GM10248 (cell line): ENCODE measurements at regions not wholly inside any gene's neighbourhood (a gene's known extent, or its start where the extent isn't known, plus 50 kb on each side); places are given as distances from the start of the nearest gene placed in this dataset.
"Not testable (repeated sequence)": the region's sequence is repeated elsewhere in the genome, so short reads cannot be mapped to it uniquely, and the experiment has no call there.

ENCODE experiments used
- CTCF ChIA-PET: fragments of 300-600 bp; sonication (Branson Sonifier 250); formaldehyde crosslinking; extraction: SDS; loops from one replicate; lab custom pipeline; 2021; ENCODE audit warnings: antibody characterized with exemption; lab: Yijun Ruan, JAX
- POLR2A ChIA-PET: fragments of 350-650 bp; sonication (Branson Sonifier 250); formaldehyde crosslinking; extraction: SDS; loops from one replicate; lab custom pipeline; 2020; ENCODE audit warnings: antibody characterized with exemption; lab: Yijun Ruan, JAX
- DNase-seq: peaks from one replicate; pipeline ENCODE4 v3.0.0; 2012; ENCODE audit errors: extremely low spot score
- TF ChIP-seq, protein P1 (sequence below): IDR thresholded peaks from 2 replicates; pipeline ENCODE4 v1.5.1; 2012; ENCODE audit warnings: mild to moderate bottlenecking, low read depth; ENCODE audit errors: extremely low read depth, missing control alignments, control extremely low read depth

DNA sequence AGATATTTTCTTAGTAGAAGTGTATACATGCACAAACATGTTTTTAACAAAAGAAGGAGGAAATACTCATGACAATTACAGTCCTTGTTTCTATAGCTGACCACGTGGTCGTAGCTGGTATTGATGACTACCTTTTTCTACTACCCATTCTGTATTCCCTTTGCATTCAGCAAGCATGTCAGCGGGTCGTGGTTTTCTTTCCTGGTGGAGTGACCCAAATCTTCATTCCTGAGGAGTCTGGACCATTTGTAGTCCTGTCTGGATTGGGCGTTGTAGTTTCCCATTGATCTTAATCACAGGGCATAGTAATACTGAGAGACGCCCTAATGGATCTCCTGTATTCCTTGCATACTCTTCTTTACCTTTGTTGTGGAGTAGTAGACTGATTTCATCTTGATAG, 472.1 kb upstream of the RGS6 start:
- ChIA-PET CTCF (no interaction called here), POLR2A (no interaction called here)
- TF ChIP-seq, protein P1, sequence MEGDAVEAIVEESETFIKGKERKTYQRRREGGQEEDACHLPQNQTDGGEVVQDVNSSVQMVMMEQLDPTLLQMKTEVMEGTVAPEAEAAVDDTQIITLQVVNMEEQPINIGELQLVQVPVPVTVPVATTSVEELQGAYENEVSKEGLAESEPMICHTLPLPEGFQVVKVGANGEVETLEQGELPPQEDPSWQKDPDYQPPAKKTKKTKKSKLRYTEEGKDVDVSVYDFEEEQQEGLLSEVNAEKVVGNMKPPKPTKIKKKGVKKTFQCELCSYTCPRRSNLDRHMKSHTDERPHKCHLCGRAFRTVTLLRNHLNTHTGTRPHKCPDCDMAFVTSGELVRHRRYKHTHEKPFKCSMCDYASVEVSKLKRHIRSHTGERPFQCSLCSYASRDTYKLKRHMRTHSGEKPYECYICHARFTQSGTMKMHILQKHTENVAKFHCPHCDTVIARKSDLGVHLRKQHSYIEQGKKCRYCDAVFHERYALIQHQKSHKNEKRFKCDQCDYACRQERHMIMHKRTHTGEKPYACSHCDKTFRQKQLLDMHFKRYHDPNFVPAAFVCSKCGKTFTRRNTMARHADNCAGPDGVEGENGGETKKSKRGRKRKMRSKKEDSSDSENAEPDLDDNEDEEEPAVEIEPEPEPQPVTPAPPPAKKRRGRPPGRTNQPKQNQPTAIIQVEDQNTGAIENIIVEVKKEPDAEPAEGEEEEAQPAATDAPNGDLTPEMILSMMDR, result no peak
- DNase-seq, result no peak

DNA sequence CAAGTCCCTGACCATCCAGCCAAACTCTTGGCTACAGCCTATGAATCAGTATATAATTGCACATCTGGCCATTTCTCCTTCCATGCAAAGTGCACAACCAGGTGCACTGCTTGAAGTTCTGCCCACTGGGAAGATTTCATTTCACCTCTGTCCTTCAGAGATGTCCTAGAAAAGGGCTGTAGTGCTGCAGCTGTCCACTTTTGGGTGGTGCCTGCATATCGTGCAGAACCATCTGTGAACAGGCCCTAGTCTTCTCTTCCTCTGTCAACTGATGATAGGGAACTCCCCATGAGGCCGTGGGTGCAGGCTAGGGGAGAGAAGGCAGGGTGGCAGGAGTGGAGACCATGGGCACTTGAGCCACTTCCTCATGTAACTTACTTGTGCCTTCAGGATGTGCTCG, 470.6 kb upstream of the RGS6 start:
- POLR2A ChIA-PET, CTCF ChIA-PET, DNase-seq: not testable (repeated sequence)

DNA sequence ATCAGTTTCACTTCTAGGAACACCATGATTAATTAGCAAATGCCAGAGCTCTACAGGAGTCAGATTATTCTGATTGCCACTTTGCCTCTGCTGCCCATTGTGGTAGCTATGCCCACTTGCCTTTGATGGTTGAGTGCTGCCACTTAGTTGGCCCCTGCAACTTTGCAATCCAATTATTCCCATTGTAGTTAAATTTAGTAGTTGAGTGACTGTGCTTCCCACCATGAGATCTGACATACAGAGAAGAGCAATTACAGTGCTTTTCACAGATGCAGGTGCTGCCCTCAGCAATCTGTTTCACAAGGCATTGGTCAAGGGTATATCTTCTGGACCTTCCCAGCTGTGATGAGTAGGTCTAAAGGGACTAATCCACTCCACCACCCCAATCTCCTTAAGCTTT, 468.4 kb upstream of the RGS6 start:
- CTCF ChIA-PET, result interaction anchor here (1.3 kb wide), 1 partner anchor 15 kb away, joined by 4 read pairs; no protein-coding TSS in a partner anchor

DNA sequence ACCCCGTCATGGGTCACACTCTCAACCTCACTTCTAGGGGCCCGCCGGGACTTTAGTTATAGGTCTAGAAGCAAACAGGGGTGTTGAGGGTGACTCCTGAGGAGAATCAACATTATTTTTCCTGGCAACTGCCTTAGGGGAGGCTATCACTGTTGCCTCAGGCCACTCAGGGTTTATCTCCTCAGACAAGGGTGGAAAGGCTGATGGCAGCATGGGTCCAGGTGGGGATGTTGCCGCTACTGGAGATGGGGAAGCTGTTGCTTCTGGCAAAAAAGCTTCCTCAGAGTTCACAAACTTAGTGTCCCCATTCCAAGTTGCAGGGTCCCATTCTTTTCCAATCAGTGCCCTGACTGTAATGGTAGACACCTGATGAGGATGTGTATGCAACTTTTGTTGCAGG, 467.4 kb upstream of the RGS6 start:
- ChIA-PET CTCF (interaction anchor here (0.6 kb wide), 1 partner anchor 10 kb away, joined by 3 read pairs; no protein-coding TSS in a partner anchor), POLR2A (no interaction called here)
- no peak for DNase-seq
- TF ChIP-seq, protein P1, result no peak

More for the DNA sequence above, 468.4 kb upstream of the RGS6 start:
- POLR2A ChIA-PET, result no interaction called here
- DNase-seq, result no peak
- TF ChIP-seq, protein P1, result no peak

DNA sequence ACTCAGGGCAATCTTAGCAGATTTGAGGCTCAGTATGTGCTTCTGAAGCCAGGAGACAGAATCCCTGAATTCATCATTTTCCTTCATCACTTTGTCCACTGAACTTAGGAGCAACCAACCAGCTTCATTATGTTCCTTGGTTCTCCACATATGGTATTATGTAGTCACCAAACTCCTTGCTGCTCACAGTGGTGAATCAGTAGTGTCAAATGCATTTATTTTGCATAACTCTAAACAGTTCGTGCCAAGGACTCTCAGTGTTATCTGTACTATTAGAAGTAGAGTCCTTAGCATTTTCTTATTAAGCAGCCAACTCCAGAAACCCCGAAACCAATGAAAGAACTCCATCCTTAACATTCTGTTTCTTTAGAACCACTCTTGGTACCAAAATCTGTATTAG, 466.9 kb upstream of the RGS6 start:
- POLR2A ChIA-PET, result no interaction called here
- DNase-seq, result no peak
- CTCF ChIA-PET, result interaction anchor here (0.6 kb wide), 1 partner anchor 10 kb away, joined by 3 read pairs; no protein-coding TSS in a partner anchor
- TF ChIP-seq, protein P1, result no peak

DNA sequence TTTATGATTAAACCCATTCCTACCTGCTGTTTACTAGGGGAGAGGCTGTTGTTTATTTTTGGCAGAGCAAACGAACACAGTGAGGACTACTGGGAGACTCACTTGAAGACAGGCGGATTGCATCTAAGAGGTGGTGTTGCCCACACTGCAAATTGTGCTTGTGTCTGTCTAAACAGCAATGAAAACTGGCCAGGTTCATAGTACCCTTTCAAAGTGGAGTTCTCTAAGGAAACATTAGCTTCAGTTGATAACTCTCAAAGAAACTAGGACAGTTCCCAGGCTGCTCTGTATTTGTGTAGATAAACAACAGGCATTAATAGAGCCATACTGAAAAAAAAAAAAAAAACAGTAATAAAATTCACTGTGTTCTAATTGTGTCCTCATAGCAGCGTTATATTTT, 466.0 kb upstream of the RGS6 start:
- CTCF ChIA-PET, result no interaction called here
- DNase-seq, result no peak
- POLR2A ChIA-PET, result no interaction called here
- TF ChIP-seq, protein P1, result no peak

DNA sequence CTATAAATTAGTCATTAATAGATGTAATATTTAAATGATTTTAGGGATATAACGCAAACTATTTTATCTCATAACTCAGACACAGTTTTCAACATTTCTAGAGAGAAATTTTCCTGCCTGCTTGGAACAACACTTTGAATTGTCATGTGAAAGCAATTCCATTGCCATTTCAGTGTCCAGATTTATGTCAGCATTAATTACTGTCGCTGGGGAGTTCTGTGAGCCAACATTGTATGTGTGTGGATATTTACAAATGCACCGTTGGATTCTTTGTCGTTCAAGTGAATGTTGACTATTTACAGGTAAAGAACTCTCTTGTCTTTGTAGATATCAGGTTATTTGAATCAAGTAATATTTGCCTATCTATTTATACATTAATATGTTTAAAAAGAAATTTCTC, 465.3 kb upstream of the RGS6 start:
- POLR2A ChIA-PET, result no interaction called here
- CTCF ChIA-PET, result no interaction called here
- TF ChIP-seq, protein P1, result no peak
- DNase-seq, result no peak
